GM10266 (cell line): ENCODE measurements at regions not wholly inside any gene's neighbourhood (a gene's known extent, or its start where the extent isn't known, plus 50 kb on each side); places are given as distances from the start of the nearest gene placed in this dataset.

ENCODE experiments used
- DNase-seq: peaks from one replicate; pipeline ENCODE4 v3.0.0; 2012; ENCODE audit errors: extremely low spot score
- CTCF ChIP-seq: IDR thresholded peaks from 2 replicates; pipeline ENCODE4 v1.5.1; 2012; ENCODE audit warnings: mild to moderate bottlenecking, low read depth; ENCODE audit not compliant: control insufficient read depth, insufficient read depth; ENCODE audit errors: missing control alignments

- no peak for TF ChIP-seq CTCF
- DNase-seq, result no peak
Observed at GRCh38 chr1:193749868-193750267, 563.5 kb upstream of the B3GALT2 start.

- DNase-seq, result no peak
- no peak for TF ChIP-seq CTCF
Observed at GRCh38 chr1:193747579-193747978, 561.2 kb upstream of the B3GALT2 start.

GRCh38 chr1:193741228-193741627, 554.8 kb upstream of the B3GALT2 start:
- no peak for TF ChIP-seq CTCF
- DNase-seq, result no peak

GRCh38 chr1:193740762-193741161, 554.3 kb upstream of the B3GALT2 start:
- no peak for DNase-seq
- TF ChIP-seq CTCF, result no peak

GRCh38 chr1:193736507-193736906, 550.1 kb upstream of the B3GALT2 start:
- TF ChIP-seq CTCF, result no peak
- DNase-seq, result no peak

- DNase-seq, result no peak
- no peak for TF ChIP-seq CTCF
Observed at GRCh38 chr1:193733674-193734073, 547.3 kb upstream of the B3GALT2 start.

- TF ChIP-seq CTCF, result no peak
- DNase-seq, result no peak
Observed at GRCh38 chr1:193730017-193730416, 543.6 kb upstream of the B3GALT2 start.
